Gastrocnemius medialis (tissue), 4 donors: ENCODE measurements at regions not wholly inside any gene's neighbourhood (a gene's known extent, or its start where the extent isn't known, plus 50 kb on each side); places are given as distances from the start of the nearest gene placed in this dataset.

Experiments used
- POLR2A ChIP-seq, 2 donors: fragments of 450-650 bp; IDR thresholded peaks; one replicate each; pipeline ENCODE4 v1.6.1; 2017; ENCODE audit warnings: antibody characterized with exemption in 2 of 2, mild to moderate bottlenecking in 2 of 2, moderate library complexity in 2 of 2
- TF ChIP-seq, protein P1 (sequence below), 5 experiments: fragments of 450-650 bp in 3 of 5; fragments of 200-600 bp in 2 of 5; sonication (generic) in 2 of 5; IDR thresholded peaks in 4 of 5; conservative IDR thresholded peaks in 1 of 5; 1 replicate in 4 of 5; 2 replicates in 1 of 5; pipeline ENCODE4 v1.5.1; 2016 to 2019; ENCODE audit warnings: antibody characterized with exemption in 5 of 5, mild to moderate bottlenecking in 3 of 5, moderate library complexity in 3 of 5

DNA sequence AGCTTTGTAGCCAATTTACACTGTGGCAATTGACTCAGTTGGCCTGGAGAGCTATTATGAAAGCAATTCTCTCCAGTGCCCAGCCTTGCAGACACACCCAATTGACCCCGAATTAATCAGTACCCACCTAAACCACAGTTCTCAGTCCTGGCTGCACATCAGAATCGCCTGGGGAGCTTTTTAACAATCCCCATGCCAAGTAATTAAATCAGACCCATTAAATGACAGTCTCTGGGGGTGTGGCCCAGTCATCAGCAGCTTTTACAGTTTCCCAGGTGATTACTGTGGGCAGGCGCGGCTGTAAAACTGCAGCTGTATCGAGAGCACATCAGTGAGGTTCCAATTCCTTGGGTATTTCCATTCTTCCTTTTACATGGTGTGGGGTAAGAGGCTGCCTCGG lies 460.9 kb upstream of the FAT1 start:
- TF ChIP-seq, protein P1, sequence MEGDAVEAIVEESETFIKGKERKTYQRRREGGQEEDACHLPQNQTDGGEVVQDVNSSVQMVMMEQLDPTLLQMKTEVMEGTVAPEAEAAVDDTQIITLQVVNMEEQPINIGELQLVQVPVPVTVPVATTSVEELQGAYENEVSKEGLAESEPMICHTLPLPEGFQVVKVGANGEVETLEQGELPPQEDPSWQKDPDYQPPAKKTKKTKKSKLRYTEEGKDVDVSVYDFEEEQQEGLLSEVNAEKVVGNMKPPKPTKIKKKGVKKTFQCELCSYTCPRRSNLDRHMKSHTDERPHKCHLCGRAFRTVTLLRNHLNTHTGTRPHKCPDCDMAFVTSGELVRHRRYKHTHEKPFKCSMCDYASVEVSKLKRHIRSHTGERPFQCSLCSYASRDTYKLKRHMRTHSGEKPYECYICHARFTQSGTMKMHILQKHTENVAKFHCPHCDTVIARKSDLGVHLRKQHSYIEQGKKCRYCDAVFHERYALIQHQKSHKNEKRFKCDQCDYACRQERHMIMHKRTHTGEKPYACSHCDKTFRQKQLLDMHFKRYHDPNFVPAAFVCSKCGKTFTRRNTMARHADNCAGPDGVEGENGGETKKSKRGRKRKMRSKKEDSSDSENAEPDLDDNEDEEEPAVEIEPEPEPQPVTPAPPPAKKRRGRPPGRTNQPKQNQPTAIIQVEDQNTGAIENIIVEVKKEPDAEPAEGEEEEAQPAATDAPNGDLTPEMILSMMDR (IDR thresholded peaks at IDR 0.05 in 4 of 5, conservative IDR thresholded peaks at IDR 0.05 in 1 of 5) = no peak
- no peak for TF ChIP-seq POLR2A (IDR thresholded peaks at IDR 0.05)
